OCI-LY3 (cell line): ENCODE measurements at regions not wholly inside any gene's neighbourhood (a gene's known extent, or its start where the extent isn't known, plus 50 kb on each side); places are given as distances from the start of the nearest gene placed in this dataset.

Experiments used
- H2AFZ ChIP-seq: fragments of 200-600, 300-600 bp; shearing (Covaris generic); 2 replicates; pipeline ENCODE4 v1.6.0; 2014; ENCODE audit warnings: antibody characterized with exemption, low read depth, low read length
- H3K27ac ChIP-seq: fragments of 200-600, 300-600 bp; sonication (generic); 2 replicates; pipeline ENCODE4 v1.5.1; 2014; ENCODE audit warnings: mild to moderate bottlenecking, low read length, moderate library complexity, mixed read lengths
- H3K27me3 ChIP-seq: fragments of 200-600, 300-600 bp; sonication (generic); 2 replicates; pipeline ENCODE4 v1.6.1; 2014; ENCODE audit warnings: low read depth, low read length, mixed read lengths
- H3K36me3 ChIP-seq: fragments of 200-600, 300-600 bp; sonication (generic); replicated peaks from 2 replicates; pipeline ENCODE3; 2014; ENCODE audit warnings: low read depth, low read length, mixed read lengths
- H3K4me1 ChIP-seq: fragments of 300-600, 200-600 bp; sonication (generic); 2 replicates; pipeline ENCODE4 v1.6.1; 2014; ENCODE audit warnings: low read length, mixed read lengths
- H3K4me2 ChIP-seq: fragments of 200-600, 300-600 bp; sonication (generic); 2 replicates; pipeline ENCODE4 v1.6.1; 2014; ENCODE audit warnings: low read length, mixed read lengths
- H3K4me3 ChIP-seq: fragments of 300-600, 200-600 bp; sonication (generic); 2 replicates; pipeline ENCODE4 v1.5.1; 2014; ENCODE audit warnings: antibody characterized with exemption, mild to moderate bottlenecking, low read length, moderate library complexity
- H3K79me2 ChIP-seq: fragments of 300-600, 200-600 bp; shearing (Covaris generic); 2 replicates; pipeline ENCODE4 v1.6.1; 2014; ENCODE audit warnings: mild to moderate bottlenecking, low read length, mixed read lengths
- H3K9ac ChIP-seq: fragments of 300-600, 200-600 bp; shearing (Covaris generic); 2 replicates; pipeline ENCODE4 v1.6.0; 2014; ENCODE audit warnings: mild to moderate bottlenecking, low read length, moderate library complexity
- H3K9me3 ChIP-seq: fragments of 200-600, 300-600 bp; shearing (Covaris generic); 2 replicates; pipeline ENCODE4 v1.6.1; 2014; ENCODE audit warnings: low read length, mixed read lengths; ENCODE audit not compliant: insufficient read depth
- H4K20me1 ChIP-seq: fragments of 200-600, 300-600 bp; sonication (generic); 2 replicates; pipeline ENCODE4 v1.6.1; 2016; ENCODE audit warnings: low read length, mixed read lengths; ENCODE audit not compliant: insufficient read depth
- EZH2phosphoT487 ChIP-seq: fragments of 200-600 bp; shearing (Covaris generic); IDR thresholded peaks from 2 replicates; pipeline ENCODE4 v1.6.1; 2018; ENCODE audit warnings: antibody characterized with exemption, mixed run types, low read depth
- TF ChIP-seq, protein P1 (sequence below): fragments of 200-600, 300-600 bp; sonication (generic); IDR thresholded peaks from 2 replicates; pipeline ENCODE4 v1.5.1; 2014; ENCODE audit warnings: antibody characterized with exemption, low read length, low read depth

GRCh38 chr6:167643223-167643622 lies 183.5 kb upstream of the AFDN start:
- no peak overlapping the region for H3K27ac ChIP-seq
- no peaks in the 10 kb centered on the region for H3K27me3 ChIP-seq
- no peak overlapping the region for H3K4me2 ChIP-seq
- TF ChIP-seq, protein P1, sequence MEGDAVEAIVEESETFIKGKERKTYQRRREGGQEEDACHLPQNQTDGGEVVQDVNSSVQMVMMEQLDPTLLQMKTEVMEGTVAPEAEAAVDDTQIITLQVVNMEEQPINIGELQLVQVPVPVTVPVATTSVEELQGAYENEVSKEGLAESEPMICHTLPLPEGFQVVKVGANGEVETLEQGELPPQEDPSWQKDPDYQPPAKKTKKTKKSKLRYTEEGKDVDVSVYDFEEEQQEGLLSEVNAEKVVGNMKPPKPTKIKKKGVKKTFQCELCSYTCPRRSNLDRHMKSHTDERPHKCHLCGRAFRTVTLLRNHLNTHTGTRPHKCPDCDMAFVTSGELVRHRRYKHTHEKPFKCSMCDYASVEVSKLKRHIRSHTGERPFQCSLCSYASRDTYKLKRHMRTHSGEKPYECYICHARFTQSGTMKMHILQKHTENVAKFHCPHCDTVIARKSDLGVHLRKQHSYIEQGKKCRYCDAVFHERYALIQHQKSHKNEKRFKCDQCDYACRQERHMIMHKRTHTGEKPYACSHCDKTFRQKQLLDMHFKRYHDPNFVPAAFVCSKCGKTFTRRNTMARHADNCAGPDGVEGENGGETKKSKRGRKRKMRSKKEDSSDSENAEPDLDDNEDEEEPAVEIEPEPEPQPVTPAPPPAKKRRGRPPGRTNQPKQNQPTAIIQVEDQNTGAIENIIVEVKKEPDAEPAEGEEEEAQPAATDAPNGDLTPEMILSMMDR: no peak
- no peak for TF ChIP-seq EZH2phosphoT487
- H3K4me1 ChIP-seq: peaks cover 5% of the 10 kb centered on the region
- H4K20me1 ChIP-seq: no peaks in the 10 kb centered on the region
- no peaks in the 10 kb centered on the region for H3K9me3 ChIP-seq
- no peak overlapping the region for H3K4me3 ChIP-seq
- H3K79me2 ChIP-seq: no peaks in the 10 kb centered on the region
- no peak overlapping the region for H2AFZ ChIP-seq
- no peak overlapping the region for H3K9ac ChIP-seq
- H3K36me3 ChIP-seq: no peaks in the 10 kb centered on the region

- no peak overlapping the region for H2AFZ ChIP-seq
- H3K9me3 ChIP-seq: no peaks in the 10 kb centered on the region
- H3K4me1 ChIP-seq: peaks cover 5% of the 10 kb centered on the region
- no peak overlapping the region for H3K4me2 ChIP-seq
- no peak overlapping the region for H3K4me3 ChIP-seq
- no peaks in the 10 kb centered on the region for H4K20me1 ChIP-seq
- no peaks in the 10 kb centered on the region for H3K79me2 ChIP-seq
- no peaks in the 10 kb centered on the region for H3K27me3 ChIP-seq
- TF ChIP-seq, protein P1: no peak
- no peak for TF ChIP-seq EZH2phosphoT487
- H3K36me3 ChIP-seq: no peaks in the 10 kb centered on the region
- no peak overlapping the region for H3K27ac ChIP-seq
- H3K9ac ChIP-seq: no peak overlapping the region
These were observed 183.0 kb upstream of the AFDN start for GRCh38 chr6:167643716-167644115.

DNA sequence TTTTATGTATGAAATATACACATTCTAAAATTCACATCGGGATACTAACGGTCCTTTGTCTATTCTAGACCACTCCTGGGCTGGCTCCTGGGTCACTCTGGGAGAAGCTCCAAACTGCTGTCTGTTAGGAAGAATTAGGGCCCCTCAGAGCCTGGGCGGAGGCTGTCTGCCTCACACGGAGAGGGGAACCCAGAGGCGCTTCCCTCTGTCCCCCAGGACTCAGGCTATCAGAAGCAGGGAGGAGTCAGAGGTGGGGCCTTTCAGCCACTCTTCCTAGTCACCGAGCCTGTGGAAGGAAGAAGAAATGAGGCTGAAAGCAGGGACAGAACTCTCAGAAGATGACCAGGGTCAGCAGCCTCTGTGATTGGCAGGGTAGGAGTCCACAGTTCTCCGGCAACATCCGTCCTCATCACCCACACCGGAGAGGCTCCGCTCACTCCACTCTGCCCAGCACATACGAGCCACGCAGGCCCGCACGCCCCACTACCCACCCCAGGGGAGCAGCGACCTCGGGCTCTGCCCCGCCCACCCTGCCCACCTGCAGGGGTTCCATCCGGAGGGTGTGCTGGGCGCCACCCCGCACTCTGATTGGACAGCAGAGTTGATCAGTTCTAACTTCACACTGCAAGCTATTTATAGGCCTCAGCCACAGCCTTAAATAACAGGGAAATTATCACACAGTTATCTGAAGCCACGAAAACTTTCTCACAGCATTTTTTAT lies 182.1 kb upstream of the AFDN start:
- no peak overlapping the region for H3K9ac ChIP-seq
- H4K20me1 ChIP-seq: no peaks in the 10 kb centered on the region
- H2AFZ ChIP-seq: no peak overlapping the region
- H3K4me3 ChIP-seq: no peak overlapping the region
- H3K27ac ChIP-seq: no peak overlapping the region
- peaks cover 5% of the 10 kb centered on the region for H3K4me1 ChIP-seq
- H3K36me3 ChIP-seq: no peaks in the 10 kb centered on the region
- H3K4me2 ChIP-seq: no peak overlapping the region
- no peaks in the 10 kb centered on the region for H3K9me3 ChIP-seq
- TF ChIP-seq, protein P1: no peak
- no peak for TF ChIP-seq EZH2phosphoT487
- H3K27me3 ChIP-seq: no peaks in the 10 kb centered on the region
- H3K79me2 ChIP-seq: no peaks in the 10 kb centered on the region

DNA sequence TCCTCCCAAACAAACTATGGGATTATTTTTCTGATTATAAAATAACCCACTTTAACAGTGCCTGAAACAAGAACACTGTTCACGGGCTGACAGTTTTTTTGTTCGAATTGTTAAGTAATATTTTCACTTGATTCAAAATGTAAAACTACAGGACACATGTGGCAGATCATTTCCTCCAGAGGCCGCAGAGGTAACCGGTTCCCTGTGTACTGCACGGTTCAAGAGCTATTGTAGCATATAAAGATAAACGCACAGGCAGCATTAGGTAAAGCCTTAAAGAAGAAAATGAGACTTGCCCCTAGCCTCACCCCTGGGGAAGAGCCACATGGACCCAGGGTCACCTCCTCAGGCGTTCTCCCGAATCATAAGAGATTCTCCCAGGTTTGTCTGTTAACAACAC lies 181.3 kb upstream of the AFDN start:
- no peak overlapping the region for H3K4me2 ChIP-seq
- no peaks in the 10 kb centered on the region for H4K20me1 ChIP-seq
- no peaks in the 10 kb centered on the region for H3K27me3 ChIP-seq

More for the DNA sequence above, 181.3 kb upstream of the AFDN start:
- Histone ChIP-seq H3K36me3 (no peaks in the 10 kb centered on the region), H2AFZ (no peak overlapping the region), H3K27ac (no peak overlapping the region), H3K4me3 (no peak overlapping the region), H3K79me2 (no peaks in the 10 kb centered on the region), H3K9ac (no peak overlapping the region), H3K9me3 (no peaks in the 10 kb centered on the region), H3K4me1 (peaks cover 5% of the 10 kb centered on the region)
- TF ChIP-seq EZH2phosphoT487: no peak
- TF ChIP-seq, protein P1: no peak
